ENCODE measurements at regions not wholly inside any gene's neighbourhood (a gene's known extent, or its start where the extent isn't known, plus 50 kb on each side); places are given as distances from the start of the nearest gene placed in this dataset.
"Not testable (repeated sequence)": the region's sequence is repeated elsewhere in the genome, so short reads cannot be mapped to it uniquely, and the experiment has no call there.

DNA sequence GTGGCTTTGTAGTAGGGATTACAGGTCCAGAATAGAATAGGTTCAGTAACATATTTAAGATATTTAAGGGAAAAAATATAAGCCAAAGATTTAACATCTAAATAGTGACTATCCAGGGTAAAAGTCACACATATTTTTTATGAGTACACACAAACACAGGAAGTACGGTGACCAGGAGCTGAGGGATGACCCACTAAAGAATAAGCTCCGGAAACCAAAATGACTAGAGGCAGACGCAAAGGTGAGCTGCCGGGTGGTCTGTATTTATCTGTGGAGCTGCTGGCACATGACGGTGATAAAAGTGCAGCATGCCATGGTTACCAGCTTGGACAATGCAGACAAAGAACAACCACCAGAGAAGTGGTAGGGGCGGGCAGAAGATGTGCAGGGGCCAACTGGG lies 73.9 kb upstream of the FBXO28 start:
- not testable (repeated sequence) for H3K27ac Mint-ChIP-seq, H3K9me3 Mint-ChIP-seq

DNA sequence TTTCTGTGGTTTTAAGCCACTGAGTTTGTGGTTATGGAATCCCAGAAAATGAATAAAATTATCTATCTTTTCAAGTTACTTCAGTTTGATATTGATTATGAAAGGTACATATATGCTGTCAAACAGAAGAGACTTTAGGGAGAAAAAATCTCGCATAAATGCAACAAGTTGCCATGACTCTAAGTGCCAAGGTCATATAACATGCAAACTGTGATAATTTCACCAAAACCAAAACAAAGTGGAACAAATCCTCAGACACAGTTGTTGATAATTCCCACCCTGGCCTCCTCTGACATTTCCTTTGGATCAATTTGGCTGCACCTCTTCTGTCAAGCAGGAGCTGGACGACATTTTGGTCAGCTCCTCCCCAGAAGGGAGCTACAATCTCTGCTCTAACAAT lies 75.1 kb upstream of the FBXO28 start:
- not testable (repeated sequence) for H3K4me1 Mint-ChIP-seq (ENCODE audit: low read depth); H3K9me3 Mint-ChIP-seq; H3K27ac Mint-ChIP-seq; H3K36me3 Mint-ChIP-seq (ENCODE audit: low read depth); H3K4me3 Mint-ChIP-seq
- peaks cover 15% of the 10 kb centered on the region for H3K27me3 Mint-ChIP-seq

More for the DNA sequence above, 73.9 kb upstream of the FBXO28 start:
- peaks cover 21% of the 10 kb centered on the region for H3K27me3 Mint-ChIP-seq
- H3K4me3 Mint-ChIP-seq; H3K36me3 Mint-ChIP-seq (ENCODE audit: low read depth); H3K4me1 Mint-ChIP-seq (ENCODE audit: low read depth): not testable (repeated sequence)

DNA sequence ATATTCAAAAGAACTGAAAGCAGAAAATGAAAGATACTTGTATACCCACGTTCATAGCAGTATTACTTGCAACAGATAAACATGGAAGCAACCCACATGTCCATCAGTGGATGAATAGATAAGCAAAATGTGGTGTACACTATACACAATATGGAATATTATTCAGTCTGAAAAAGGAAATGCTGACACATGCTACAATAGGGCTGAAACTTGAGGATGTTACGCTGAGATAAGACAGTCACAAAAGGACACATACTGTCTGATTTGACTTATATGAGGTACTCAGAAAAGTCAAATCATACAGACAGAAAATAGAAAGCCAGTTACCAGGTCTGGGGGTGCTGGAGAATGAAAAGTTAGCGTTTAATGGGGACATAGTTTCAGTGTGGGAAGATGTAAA lies 76.5 kb upstream of the FBXO28 start:
- not testable (repeated sequence) for H3K36me3 Mint-ChIP-seq (ENCODE audit: low read depth); H3K9me3 Mint-ChIP-seq; H3K4me3 Mint-ChIP-seq; H3K4me1 Mint-ChIP-seq (ENCODE audit: low read depth); H3K27ac Mint-ChIP-seq
- H3K27me3 Mint-ChIP-seq: peaks cover 11% of the 10 kb centered on the region

DNA sequence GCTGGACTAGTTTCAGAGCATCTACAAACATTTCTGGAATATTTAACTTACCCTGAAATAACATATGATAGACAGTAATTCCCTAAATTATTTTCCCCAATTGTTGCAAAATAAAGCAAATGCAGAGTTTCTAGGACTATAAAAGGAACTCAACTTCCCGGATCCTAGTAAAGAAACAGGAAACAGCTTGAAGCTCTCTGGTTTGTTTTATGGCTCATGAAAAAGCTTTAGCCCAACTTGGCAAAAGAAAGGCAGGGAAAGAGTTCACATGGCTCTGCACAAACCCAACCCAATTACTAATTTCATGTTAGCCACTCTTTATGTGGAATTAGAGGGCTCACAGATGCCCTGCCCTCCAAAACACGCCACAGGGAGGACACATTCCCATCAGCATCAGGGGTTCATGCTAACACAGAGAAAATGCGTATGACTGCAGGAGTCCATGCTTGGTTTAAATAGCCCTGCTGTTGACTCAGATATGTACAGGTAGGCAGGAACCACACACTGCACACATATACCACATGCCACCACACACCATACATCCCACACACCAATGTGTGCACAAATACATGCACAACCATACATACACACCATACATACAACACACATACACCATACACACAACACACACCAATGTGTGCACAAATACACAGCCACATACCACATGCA lies 81.2 kb upstream of the FBXO28 start:
- H3K4me3 Mint-ChIP-seq; H3K36me3 Mint-ChIP-seq (ENCODE audit: low read depth); H3K27me3 Mint-ChIP-seq; H3K27ac Mint-ChIP-seq; H3K4me1 Mint-ChIP-seq (ENCODE audit: low read depth); H3K9me3 Mint-ChIP-seq: not testable (repeated sequence)

DNA sequence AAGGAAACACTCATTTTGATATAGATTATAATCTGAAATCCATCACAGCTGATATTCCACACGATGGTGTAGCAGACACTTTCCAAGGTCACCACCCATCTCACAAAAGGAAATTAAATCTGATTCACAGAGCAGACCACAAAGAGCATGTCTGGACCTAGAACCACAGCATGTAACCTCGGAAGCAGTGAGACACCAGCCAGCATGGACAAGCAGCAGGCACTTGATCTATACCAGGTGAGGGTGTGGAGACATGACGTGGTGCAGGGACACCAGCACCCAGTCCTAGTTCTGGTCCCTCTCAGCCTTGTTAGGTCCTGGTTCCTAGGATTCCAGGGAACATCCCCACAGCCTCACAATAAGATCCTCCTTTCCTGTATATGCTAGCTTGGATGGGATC lies 81.9 kb upstream of the FBXO28 start:
- H3K4me3 Mint-ChIP-seq; H3K27ac Mint-ChIP-seq; H3K36me3 Mint-ChIP-seq (ENCODE audit: low read depth); H3K4me1 Mint-ChIP-seq (ENCODE audit: low read depth); H3K27me3 Mint-ChIP-seq; H3K9me3 Mint-ChIP-seq: not testable (repeated sequence)

DNA sequence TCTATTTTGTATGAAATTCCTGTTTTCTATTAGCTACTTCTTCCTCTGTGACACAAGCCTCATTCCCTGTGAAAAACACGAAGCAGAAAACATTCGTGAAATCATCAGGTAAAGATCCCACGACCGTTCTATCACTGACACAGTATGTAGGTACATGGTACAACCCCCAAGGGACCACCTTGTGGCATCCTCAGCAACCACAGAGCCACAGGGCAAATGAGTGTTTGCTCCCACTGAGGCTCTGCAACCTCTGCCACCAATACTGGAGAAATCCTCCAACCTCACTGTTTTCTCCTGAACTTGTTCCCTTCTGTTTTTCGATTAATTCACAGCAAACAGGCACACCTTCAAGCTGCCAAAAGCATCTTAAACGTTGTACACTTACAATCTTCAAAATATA lies 83.7 kb upstream of the FBXO28 start:
- H3K27me3 Mint-ChIP-seq; H3K4me3 Mint-ChIP-seq; H3K36me3 Mint-ChIP-seq (ENCODE audit: low read depth); H3K4me1 Mint-ChIP-seq (ENCODE audit: low read depth); H3K9me3 Mint-ChIP-seq; H3K27ac Mint-ChIP-seq: not testable (repeated sequence)

DNA sequence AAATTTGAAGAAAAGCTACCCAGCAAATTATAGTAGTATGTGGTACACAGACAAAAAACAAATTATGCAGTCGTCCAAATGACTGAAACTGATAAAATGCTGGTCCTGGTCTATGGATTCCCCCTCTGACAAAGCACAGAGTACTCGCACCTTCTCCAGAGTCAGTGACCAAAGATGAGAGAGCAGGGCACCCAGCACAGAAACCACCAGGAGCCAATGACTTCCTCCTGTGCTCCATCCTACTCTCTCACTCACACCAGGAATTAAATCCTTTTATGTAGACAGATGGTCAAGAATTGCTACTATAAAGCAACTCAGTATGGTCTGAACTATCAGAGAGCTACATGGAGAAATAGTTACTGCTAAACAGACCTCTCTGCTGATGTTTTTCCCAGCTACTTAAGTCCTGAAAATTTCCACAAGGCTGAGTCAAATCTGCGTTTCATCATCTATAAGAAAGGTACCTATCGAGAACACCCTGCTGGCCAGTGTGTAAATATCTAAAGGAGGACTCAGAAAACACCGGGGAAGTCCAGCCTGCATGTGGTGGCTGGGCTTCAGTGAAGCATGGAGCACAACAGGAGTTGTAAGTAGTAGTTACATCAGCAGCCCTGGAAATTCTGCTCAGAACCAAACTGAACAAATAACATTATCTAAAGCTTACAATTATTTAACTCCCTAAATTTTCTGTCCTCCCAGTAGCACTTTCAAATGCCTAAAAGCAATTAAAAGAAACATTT lies 84.5 kb upstream of the FBXO28 start:
- not testable (repeated sequence) for H3K27ac Mint-ChIP-seq; H3K4me3 Mint-ChIP-seq; H3K9me3 Mint-ChIP-seq; H3K36me3 Mint-ChIP-seq (ENCODE audit: low read depth); H3K27me3 Mint-ChIP-seq; H3K4me1 Mint-ChIP-seq (ENCODE audit: low read depth)

DNA sequence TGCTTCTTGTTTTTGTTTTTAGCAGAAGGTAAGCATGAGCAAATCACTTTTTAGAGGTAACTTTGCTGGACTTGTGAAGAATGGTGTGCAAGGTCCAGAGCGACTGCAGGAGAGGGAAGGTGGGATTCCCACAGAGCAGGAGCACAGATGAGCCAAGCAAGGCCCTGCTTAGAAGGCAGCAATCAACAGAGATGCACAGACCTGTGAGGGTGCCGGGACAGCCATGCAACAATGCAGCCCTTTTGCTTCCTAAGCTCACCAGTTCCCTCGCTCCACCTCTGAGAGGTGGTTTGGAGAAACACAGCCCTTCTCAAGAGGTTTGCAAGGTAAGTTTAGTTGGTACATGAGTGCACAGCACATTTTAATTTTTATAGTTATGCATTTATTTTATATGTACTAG lies 85.1 kb upstream of the FBXO28 start:
- H3K36me3 Mint-ChIP-seq (ENCODE audit: low read depth); H3K9me3 Mint-ChIP-seq; H3K27me3 Mint-ChIP-seq; H3K4me1 Mint-ChIP-seq (ENCODE audit: low read depth); H3K4me3 Mint-ChIP-seq; H3K27ac Mint-ChIP-seq: not testable (repeated sequence)

DNA sequence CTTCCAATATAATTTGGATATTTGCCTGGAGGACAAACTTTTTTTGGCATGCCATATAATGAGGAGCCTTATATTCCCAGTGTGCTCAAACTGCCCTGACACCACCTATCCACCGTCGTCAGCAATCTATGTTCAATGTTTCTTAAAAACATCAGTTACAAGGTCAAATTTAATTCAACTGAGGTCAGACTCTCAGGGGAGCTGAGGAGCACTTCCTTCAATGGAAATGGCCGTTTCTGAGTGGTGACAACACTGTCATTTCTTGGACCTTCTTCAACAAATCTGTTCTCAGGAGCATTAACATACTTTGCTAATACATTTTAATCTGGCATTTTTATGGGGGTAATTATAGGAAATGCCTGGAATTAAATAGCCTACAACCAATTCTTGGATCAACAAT lies 90.8 kb upstream of the FBXO28 start:
- H3K36me3 Mint-ChIP-seq (ENCODE audit: low read depth); H3K4me1 Mint-ChIP-seq (ENCODE audit: low read depth); H3K27ac Mint-ChIP-seq; H3K27me3 Mint-ChIP-seq; H3K9me3 Mint-ChIP-seq; H3K4me3 Mint-ChIP-seq: not testable (repeated sequence)

DNA sequence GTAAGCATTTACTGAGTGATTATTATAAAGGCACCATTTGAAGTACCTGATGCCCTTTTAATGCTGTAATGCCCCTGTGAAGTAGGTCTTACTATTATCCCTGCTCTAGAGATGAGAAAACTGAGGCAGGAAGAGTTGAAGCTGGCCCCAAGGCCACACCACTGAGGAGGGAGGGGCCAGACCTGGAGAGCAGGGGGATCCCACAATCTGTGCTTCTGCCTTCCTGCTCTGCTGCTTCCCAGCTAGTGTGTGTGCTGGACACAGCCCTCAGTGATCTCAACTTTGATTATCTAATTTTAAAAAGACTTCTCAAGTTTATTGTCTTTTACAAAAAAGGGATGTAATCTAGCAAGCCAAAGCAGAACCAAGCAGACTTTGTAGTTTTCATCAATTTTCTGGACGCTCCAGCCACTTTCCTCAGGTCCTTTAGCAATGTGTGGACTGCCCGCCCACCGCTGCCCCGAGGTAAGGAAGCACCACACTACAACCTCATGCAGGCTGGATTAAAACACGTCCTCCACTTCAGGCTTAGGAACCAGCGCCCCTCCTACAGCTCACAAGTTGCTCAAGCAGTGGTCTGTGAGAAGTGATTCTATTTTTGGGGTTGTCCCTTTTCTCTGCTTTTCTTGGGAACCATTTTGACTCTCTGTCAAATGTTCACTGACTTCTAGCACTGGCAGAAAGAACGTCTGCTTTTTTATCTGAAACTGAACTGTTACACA lies 91.5 kb upstream of the FBXO28 start:
- H3K4me3 Mint-ChIP-seq; H3K36me3 Mint-ChIP-seq (ENCODE audit: low read depth): not testable (repeated sequence)

DNA sequence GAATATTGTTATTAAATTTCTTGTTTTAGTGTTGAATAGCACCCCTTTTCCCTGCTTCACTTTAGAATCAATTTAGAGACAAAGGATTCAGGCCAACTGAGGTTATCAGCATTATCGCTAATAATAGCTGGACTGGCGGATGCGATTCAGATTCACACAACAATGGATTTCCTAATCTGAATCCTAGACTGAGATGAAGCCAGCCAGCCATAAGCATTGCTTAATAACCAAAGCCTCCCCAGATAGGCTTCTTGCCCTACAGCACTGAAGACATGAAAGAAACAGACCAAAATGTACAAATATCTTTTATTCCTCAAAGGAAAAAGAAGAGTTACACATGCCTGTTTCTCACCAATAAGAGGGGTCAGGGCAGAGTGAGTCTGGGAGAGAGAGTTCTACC lies 94.0 kb upstream of the FBXO28 start:
- not testable (repeated sequence) for H3K4me3 Mint-ChIP-seq, H3K9me3 Mint-ChIP-seq

More for the DNA sequence above, 91.5 kb upstream of the FBXO28 start:
- not testable (repeated sequence) for H3K9me3 Mint-ChIP-seq; H3K4me1 Mint-ChIP-seq (ENCODE audit: low read depth); H3K27me3 Mint-ChIP-seq; H3K27ac Mint-ChIP-seq

DNA sequence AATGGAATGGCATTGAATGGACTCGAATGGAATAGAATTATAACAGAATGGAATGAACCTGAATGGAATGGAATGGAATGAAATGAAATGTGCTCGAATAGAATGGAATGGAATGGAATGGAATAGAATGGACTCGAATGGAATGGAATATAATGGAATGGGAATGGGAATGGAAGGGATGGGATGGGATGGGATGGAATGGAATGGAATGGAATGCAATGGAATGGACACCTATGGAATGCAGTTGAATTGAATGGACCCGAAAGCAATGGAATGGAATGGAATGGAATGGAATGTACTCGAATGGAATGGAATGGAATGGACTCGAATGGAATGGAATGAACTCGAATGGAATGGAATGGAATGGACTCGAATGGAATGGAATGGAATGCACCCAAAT lies 98.1 kb upstream of the FBXO28 start:
- H3K4me1 Mint-ChIP-seq (ENCODE audit: low read depth); H3K27me3 Mint-ChIP-seq; H3K36me3 Mint-ChIP-seq (ENCODE audit: low read depth); H3K4me3 Mint-ChIP-seq; H3K9me3 Mint-ChIP-seq; H3K27ac Mint-ChIP-seq: not testable (repeated sequence)

More for the DNA sequence above, 94.0 kb upstream of the FBXO28 start:
- not testable (repeated sequence) for H3K4me1 Mint-ChIP-seq (ENCODE audit: low read depth); H3K36me3 Mint-ChIP-seq (ENCODE audit: low read depth); H3K27me3 Mint-ChIP-seq; H3K27ac Mint-ChIP-seq

DNA sequence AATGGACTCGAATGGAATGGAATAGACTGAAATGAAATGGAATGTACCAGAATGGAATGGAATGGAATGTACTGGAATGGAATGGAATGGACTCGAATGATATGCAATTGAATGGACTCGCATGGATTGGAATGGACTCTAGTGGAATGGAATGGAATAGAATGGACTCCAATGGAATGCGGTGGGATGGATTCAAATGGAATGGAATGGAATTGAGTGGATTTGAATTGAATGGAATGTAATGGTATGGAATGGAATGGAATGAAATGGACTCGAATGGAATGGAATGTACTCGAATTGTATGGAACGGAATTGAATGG lies 99.6 kb upstream of the FBXO28 start:
- Mint-ChIP-seq H3K27me3 (no peaks in the 10 kb centered on the region), H3K4me1 (ENCODE audit: low read depth) (no peaks in the 10 kb centered on the region), H3K9me3 (no peaks in the 10 kb centered on the region), H3K4me3 (no peak overlapping the region), H3K27ac (no peak overlapping the region), H3K36me3 (ENCODE audit: low read depth) (peaks cover 5% of the 10 kb centered on the region)

DNA sequence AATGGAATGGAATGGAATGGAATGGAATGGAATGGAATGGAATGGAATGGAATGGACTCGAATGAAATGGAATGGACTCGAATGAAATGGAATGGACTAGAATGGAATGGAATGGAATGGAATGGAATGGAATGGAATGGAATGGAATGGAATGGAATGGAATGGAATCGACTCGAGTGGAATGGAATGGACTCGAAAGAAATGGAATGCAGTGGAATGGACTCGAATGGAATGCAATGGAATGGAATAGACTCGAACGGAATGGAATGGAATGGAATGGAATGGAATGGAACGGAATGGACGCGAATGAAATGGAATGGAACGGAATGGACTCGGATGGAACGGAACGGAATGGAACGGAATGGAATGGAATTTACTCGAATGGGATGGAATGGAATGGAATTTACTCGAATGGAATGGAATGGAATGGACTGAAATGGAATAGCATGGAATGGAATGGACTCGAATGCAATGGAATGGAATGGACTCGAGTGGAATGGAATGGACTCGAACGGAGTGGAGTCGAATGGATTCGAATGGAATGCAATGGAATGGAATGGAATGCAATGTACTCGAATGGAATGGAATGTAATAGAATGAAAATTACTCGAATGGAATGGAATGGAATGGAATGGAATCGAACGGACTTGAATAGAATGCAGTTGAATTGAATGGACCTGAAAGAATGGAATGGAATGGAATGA lies 100.1 kb upstream of the FBXO28 start:
- not testable (repeated sequence) for H3K4me3 Mint-ChIP-seq; H3K27me3 Mint-ChIP-seq; H3K36me3 Mint-ChIP-seq (ENCODE audit: low read depth); H3K27ac Mint-ChIP-seq; H3K4me1 Mint-ChIP-seq (ENCODE audit: low read depth); H3K9me3 Mint-ChIP-seq

DNA sequence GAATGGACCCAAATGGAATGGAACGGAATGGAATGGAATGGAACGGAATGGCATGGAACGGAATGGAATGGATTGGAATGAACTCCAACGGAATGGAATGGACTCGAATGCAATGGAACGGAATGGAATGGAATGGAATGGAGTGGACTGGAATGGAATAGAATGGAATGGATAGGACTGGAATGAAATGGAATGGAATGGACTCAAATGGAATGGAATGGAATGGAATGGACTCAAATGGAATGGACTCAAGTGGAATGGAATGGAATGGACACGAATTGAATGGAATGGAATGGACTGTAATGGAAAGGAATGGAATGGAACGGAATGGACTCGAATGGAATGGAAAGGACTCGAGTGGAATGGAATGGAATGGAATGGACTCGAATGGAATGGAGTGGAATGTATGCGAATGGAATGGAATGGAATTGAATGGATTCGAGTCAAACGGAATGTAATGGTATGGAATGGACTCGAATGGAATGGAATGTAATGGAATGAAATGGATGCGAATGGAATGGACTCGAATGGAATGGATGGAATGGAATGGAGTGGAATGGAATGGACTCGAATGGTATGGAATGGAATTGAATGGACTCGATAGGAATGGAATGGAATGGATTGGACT lies 101.0 kb upstream of the FBXO28 start:
- not testable (repeated sequence) for H3K9me3 Mint-ChIP-seq; H3K4me1 Mint-ChIP-seq (ENCODE audit: low read depth); H3K27me3 Mint-ChIP-seq; H3K27ac Mint-ChIP-seq; H3K4me3 Mint-ChIP-seq
- H3K36me3 Mint-ChIP-seq (ENCODE audit: low read depth): peaks cover 14% of the 10 kb centered on the region
